Fibroblast of mammary gland (primary cell): ENCODE measurements at regions not wholly inside any gene's neighbourhood (a gene's known extent, or its start where the extent isn't known, plus 50 kb on each side); places are given as distances from the start of the nearest gene placed in this dataset.

Experiments
- DNase-seq: peaks from one replicate; pipeline ENCODE4 v3.0.0-alpha.2; 2010; ENCODE audit warnings: low read depth
- H3K4me3 ChIP-seq: 2 replicates; pipeline ENCODE4 v1.5.1; 2011; ENCODE audit warnings: low read depth, mild to moderate bottlenecking, low read length, moderate library complexity; ENCODE audit not compliant: control insufficient read depth
- TF ChIP-seq, protein P1 (sequence below): conservative IDR thresholded peaks from 2 replicates; pipeline ENCODE4 v1.5.1; 2011; ENCODE audit warnings: low read depth, low read length, inconsistent platforms; ENCODE audit not compliant: control insufficient read depth, insufficient read depth

DNA sequence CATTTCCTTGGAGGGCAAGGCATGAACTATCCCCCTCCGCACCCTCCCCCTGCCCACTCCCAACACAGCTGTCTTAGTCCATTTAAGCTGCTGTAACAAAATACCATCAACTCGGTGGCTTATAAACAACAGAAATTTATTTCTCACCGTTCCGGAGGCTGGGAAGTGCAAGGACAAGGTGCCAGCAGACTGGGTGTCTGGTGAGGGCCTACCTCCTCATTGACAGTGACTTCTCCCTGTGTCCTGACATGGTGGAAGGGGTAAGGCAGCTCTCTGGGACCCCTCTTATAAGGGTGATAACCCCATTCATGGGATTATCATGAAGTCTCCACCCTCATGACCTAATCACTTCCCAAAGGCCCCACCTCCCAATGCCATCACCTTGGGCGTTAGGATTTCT is 114.3 kb upstream of the MAFB start:
- TF ChIP-seq, protein P1, sequence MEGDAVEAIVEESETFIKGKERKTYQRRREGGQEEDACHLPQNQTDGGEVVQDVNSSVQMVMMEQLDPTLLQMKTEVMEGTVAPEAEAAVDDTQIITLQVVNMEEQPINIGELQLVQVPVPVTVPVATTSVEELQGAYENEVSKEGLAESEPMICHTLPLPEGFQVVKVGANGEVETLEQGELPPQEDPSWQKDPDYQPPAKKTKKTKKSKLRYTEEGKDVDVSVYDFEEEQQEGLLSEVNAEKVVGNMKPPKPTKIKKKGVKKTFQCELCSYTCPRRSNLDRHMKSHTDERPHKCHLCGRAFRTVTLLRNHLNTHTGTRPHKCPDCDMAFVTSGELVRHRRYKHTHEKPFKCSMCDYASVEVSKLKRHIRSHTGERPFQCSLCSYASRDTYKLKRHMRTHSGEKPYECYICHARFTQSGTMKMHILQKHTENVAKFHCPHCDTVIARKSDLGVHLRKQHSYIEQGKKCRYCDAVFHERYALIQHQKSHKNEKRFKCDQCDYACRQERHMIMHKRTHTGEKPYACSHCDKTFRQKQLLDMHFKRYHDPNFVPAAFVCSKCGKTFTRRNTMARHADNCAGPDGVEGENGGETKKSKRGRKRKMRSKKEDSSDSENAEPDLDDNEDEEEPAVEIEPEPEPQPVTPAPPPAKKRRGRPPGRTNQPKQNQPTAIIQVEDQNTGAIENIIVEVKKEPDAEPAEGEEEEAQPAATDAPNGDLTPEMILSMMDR = no peak
- no peak overlapping the region for H3K4me3 ChIP-seq
- DNase-seq = no peak

DNA sequence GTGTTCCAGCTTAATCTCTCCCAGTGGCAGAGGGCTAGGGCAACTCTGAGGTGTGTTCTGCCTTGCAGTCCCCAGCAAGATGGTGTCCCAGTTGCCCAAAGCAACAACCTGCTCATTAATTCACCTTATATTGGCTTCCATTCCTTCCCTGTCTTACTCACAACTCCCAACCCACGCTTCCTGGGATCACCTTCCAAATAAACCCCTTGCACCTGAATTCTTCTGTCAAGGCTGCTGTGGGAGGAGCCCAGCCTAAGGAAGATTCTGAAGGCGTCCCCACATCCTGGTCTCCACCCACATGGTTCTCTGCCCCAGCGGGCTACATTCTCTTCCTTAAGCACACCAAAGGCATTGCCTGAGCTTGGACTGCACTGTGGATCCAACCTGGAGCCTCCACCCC is 116.6 kb upstream of the MAFB start:
- TF ChIP-seq, protein P1 = no peak
- no peak overlapping the region for H3K4me3 ChIP-seq
- no peak for DNase-seq

DNA sequence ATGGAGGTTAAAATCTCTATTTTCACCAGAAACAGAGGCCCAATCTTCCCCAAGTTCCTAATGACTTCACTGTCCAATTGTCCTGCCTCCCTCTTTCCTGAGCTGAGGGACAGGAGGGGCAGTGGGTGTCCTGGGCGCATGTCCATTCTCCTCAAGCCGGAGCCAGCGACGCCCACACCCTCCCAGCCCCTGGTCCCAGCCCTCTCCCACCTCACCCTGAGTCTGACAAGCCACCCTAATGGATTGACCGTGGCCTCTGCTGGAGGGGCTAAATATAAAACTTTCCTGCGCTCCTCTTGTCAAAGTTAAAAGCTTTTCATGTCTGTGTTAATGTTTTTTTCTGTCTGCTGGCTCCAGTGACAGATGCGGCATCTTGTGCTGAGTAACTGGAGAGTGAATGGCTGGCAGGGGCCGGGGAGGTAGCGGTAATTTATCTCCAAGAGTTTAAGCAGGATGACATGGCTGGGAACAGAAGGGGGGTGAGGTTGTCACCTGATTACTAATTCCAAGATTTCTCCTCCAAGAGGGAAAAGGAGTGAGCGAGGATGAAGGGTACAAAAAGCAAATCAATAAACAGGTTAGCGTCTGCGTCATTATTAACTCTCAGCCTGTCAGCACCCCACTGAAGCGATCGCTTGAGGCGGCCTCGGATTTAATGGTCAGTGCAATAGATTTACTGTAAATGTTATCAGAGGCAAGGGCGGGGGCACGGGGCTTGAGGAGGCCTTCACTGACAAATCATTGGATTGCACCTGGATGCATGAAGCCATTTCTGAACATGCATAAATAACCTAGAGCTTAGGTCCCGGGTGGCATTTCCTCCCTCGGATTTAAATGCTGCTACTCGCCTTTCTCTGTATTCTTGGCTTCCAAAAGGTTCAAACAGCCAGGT is 118.1 kb upstream of the MAFB start:
- no peak overlapping the region for H3K4me3 ChIP-seq
- DNase-seq = no peak
- TF ChIP-seq, protein P1 = no peak

DNA sequence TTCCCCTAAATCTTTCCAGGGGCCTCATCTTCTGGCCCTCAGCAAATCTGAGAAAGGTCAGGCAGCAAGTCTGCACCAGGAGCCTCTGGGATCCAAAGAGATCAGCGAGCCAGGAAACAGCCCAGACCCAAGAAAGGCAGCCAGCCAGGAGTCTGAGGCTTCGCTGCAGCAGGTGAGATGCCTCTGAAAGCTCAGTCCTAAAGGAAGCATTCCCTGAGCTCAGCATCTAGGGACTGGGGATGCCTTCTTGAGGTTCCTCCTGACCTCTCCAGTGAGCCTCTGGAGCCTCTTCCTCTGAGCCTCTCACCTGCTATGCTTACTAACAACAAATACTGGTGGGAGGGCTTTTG is 118.8 kb upstream of the MAFB start:
- TF ChIP-seq, protein P1 = no peak
- no peak overlapping the region for H3K4me3 ChIP-seq
- DNase-seq = no peak

DNA sequence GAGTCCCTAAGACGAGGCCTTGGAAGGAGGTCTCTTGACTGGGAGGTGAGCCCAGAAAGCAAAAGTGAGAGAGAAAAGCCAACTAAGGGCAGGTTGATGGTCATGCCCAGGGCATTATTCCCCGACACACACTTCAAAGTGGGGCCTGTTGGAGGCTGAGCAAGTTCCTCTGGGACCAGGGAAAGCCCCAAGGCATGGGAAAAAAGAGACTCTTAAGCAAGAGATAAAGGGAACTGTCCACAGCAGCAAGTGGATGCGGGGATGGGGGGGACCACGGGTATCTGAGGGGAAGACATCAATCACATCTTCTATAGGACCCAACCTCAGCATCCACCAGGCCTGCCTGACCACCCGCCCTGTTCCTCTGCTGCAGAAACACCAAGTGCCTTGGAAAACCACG is 119.9 kb upstream of the MAFB start:
- no peak overlapping the region for H3K4me3 ChIP-seq
- TF ChIP-seq, protein P1 = no peak
- DNase-seq = no peak

DNA sequence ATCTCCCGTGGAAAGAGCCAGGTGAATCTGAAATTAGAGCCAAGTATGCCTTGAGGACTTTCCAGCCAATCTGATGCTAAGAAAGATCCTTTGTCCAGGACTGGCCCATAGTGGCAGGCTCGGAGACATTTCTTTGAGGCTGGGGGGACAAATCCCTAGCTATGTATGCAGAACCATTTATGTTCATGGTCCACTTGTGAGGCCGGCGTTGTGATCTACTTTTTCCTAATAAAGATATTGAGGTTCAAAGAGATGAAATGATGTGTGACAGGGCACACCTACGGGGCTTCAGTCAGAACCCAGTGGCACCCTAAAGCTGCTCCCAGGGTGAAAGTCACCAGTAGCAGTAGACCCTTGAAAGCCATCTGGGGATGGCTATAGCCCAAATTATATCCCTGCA is 120.3 kb upstream of the MAFB start:
- no peak overlapping the region for H3K4me3 ChIP-seq
- TF ChIP-seq, protein P1 = no peak
- no peak for DNase-seq

DNA sequence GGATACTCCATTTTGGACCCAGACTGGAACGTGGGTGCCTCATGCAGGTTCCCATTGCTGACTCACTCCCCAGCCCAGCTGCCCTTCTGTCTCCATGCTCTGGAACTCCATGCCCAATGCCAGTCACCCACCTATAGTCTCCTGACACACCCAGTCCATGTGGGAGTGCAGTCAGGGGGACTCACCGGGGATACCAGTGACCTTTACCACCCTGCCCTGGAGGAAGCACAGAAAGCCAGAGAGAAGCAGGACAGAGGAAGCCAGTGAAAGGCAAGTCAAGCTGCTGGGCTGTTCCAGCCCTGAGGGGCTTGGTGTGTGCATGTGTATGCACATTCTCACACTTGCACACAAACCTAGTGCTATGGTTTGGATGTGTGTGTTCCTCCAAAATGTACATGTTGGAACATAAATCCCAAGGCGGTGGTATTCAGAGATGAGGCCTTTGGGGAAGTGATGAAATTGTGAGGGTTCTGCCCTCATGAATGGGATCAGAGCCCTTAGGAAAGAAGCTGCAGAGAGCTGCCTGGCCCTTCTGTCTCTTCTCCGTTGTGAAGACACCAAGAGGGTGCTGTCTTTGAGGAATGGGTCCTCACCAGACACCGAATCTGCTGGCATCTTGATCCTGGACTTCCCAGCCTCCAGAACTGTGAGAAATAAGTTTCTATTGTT is 121.4 kb upstream of the MAFB start:
- no peak for DNase-seq
- no peak overlapping the region for H3K4me3 ChIP-seq
- TF ChIP-seq, protein P1 = no peak
